Brain microvascular endothelial cell (primary cell): ENCODE measurements at regions not wholly inside any gene's neighbourhood (a gene's known extent, or its start where the extent isn't known, plus 50 kb on each side); places are given as distances from the start of the nearest gene placed in this dataset.

Experiments used
- DNase-seq: peaks from one replicate; pipeline ENCODE4 v3.0.0-alpha.2; 2020
- H3K27ac ChIP-seq: fragments of 250-450 bp; sonication (Bioruptor Pico); 2 replicates; pipeline ENCODE4 v1.5.1; 2020; ENCODE audit warnings: mild to moderate bottlenecking, moderate library complexity
- H3K27me3 ChIP-seq: fragments of 250-450 bp; sonication (Bioruptor Pico); replicated peaks from 2 replicates; pipeline ENCODE4 v1.5.1; 2020; ENCODE audit warnings: mild to moderate bottlenecking
- H3K36me3 ChIP-seq: fragments of 250-450 bp; sonication (Bioruptor Pico); replicated peaks from 2 replicates; pipeline ENCODE4 v1.5.1; 2020; ENCODE audit warnings: mild to moderate bottlenecking
- H3K4me3 ChIP-seq: 2 replicates; pipeline ENCODE4 v1.5.1; 2011; ENCODE audit warnings: low read depth, mild to moderate bottlenecking, control low read depth, low read length, moderate library complexity
- in situ Hi-C: cut with HindIII; loops from 2 replicates; pipeline ENCODE4 v1.10.0; 2017; ENCODE audit warnings: low sequenced_read_pairs, low pct_ligation_motif_present
- TF ChIP-seq, protein P1 (sequence below): IDR thresholded peaks from 2 replicates; pipeline ENCODE4 v1.5.1; 2011; ENCODE audit warnings: low read depth, mild to moderate bottlenecking, moderate library complexity, low read length, control low read depth, inconsistent platforms; ENCODE audit errors: missing control alignments

DNA sequence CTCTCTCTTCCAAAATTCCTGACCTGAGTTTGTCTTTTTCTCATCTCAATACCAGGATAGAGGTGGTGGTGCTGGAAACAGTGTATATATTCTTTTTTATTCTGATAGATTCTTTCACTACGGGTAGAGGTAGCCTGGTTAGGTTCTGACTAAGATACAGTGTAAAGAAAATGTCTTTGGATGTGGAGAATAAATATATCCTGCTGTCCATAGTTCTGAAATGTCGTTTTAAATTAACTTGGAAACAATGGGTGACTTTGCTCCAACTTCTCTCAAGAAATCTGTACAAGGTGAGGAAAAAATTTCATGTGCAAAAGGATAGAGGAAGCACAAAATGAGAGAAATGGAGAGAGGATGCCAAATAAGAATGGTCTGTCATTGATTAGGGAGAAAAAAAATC, 546.1 kb downstream of the GBA3 start:
- TF ChIP-seq, protein P1, sequence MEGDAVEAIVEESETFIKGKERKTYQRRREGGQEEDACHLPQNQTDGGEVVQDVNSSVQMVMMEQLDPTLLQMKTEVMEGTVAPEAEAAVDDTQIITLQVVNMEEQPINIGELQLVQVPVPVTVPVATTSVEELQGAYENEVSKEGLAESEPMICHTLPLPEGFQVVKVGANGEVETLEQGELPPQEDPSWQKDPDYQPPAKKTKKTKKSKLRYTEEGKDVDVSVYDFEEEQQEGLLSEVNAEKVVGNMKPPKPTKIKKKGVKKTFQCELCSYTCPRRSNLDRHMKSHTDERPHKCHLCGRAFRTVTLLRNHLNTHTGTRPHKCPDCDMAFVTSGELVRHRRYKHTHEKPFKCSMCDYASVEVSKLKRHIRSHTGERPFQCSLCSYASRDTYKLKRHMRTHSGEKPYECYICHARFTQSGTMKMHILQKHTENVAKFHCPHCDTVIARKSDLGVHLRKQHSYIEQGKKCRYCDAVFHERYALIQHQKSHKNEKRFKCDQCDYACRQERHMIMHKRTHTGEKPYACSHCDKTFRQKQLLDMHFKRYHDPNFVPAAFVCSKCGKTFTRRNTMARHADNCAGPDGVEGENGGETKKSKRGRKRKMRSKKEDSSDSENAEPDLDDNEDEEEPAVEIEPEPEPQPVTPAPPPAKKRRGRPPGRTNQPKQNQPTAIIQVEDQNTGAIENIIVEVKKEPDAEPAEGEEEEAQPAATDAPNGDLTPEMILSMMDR, result no peak
- DNase-seq, result no peak
- in situ Hi-C loops, result no loop called here

DNA sequence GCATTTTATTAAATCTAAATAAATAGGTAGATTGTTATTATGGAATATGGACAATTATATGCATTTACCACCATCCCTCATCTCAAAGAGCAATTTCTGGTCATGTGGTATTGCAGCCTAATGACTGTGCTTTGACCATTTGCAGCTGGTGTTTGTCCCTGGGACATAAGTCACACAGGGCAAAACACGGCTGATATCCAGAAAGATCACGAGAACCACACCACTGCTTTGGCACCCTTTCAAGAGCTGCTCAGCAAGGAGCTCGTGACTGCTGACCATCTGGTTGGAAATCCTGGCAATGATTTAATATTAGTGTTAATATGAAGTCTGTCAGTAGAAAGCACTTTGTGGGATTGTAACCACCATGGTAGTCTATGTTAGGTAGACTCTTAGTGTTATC, 545.0 kb downstream of the GBA3 start:
- no peaks in the 10 kb centered on the region for H3K36me3 ChIP-seq
- no peaks in the 10 kb centered on the region for H3K27me3 ChIP-seq
- H3K27ac ChIP-seq, result no peak overlapping the region
- H3K4me3 ChIP-seq, result no peak overlapping the region
- TF ChIP-seq, protein P1, result no peak
- in situ Hi-C loops, result no loop called here
- DNase-seq, result no peak

More for the DNA sequence above, 546.1 kb downstream of the GBA3 start:
- Histone ChIP-seq H3K27me3 (no peaks in the 10 kb centered on the region), H3K4me3 (no peak overlapping the region), H3K36me3 (no peaks in the 10 kb centered on the region), H3K27ac (no peak overlapping the region)

DNA sequence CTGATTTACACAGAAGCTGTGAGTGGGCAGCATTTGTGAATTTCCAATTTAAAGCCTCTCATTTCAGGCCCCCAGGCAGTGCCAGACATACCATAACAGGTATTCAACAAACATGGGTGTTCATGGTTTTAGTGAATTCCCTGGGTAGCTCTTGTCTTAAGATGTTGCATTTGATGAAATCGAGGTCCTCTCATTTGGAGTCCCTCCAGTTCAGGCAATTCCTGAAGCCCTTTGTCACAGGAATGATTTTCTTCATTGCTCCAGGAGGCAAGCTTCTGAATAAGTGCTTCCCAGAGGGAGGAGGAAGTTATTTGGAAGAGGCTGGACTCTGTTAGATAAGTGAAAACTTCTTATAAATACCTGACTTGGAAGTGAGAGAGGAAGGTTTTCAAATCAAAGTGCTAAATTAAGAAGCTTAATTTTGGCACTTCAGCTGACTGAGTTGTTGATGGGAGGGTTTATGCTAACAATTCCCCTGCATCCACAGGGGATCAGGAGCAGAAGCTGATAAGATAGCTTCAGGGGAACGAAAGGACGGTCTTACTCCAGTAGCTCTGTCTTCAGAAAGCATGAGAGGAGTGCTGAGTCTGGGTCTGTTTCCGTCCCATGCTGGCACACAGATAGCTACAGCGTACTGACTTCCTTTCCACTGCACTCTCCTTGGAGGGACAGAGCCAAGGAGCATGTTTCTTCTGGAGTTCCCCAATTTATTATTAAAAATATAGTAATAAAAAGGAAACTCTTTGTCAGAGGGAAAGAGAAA, 543.1 kb downstream of the GBA3 start:
- TF ChIP-seq, protein P1, result no peak

DNA sequence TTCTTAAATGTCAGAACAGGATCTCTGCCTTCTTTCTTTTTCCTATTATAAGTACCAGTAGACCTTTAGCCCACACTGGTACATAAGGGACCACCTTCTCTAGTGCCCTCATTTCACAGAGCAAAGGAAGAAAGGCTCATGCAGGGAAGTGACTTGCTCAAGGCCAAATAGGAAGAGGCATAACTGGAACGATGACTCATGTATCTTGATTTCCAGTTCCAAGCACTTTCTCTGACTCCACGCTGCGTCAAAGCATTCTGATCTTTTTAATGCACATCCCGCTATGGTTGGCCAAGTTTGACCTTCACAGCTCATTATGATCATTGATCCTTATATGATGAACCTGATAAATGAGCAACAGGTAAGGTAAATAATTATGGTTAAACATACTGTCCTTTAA, 542.0 kb downstream of the GBA3 start:
- Histone ChIP-seq H3K27ac (no peak overlapping the region), H3K4me3 (no peak overlapping the region), H3K27me3 (no peaks in the 10 kb centered on the region), H3K36me3 (no peaks in the 10 kb centered on the region)
- in situ Hi-C loops, result no loop called here
- no peak for DNase-seq
- TF ChIP-seq, protein P1, result no peak

More for the DNA sequence above, 543.1 kb downstream of the GBA3 start:
- no peak for DNase-seq
- in situ Hi-C loops, result no loop called here
- no peak overlapping the region for H3K27ac ChIP-seq
- H3K36me3 ChIP-seq, result no peaks in the 10 kb centered on the region
- H3K27me3 ChIP-seq, result no peaks in the 10 kb centered on the region
- H3K4me3 ChIP-seq, result no peak overlapping the region

DNA sequence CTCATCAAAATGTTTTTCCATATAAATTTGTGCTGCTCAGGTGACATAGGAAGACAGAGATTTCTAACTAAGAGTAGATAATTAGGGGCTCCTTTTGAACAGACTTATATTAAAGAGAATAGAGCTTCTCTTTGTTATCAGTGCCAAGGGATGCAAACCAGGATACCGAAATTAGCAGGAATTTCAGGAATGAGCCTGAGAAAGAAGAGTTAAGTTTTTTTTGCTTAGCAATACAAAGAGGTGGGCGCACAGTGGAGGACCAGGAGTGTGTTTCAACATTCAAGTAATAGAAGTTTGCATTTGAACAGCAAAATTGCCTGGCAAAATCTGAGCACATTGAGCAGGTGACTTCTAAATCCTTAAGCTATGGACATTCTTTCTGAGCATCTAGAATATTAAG, 541.3 kb downstream of the GBA3 start:
- H3K27me3 ChIP-seq, result no peaks in the 10 kb centered on the region
- TF ChIP-seq, protein P1, result no peak
- no peak overlapping the region for H3K4me3 ChIP-seq
- no peak for DNase-seq
- in situ Hi-C loops, result no loop called here
- H3K27ac ChIP-seq, result no peak overlapping the region
- H3K36me3 ChIP-seq, result no peaks in the 10 kb centered on the region

DNA sequence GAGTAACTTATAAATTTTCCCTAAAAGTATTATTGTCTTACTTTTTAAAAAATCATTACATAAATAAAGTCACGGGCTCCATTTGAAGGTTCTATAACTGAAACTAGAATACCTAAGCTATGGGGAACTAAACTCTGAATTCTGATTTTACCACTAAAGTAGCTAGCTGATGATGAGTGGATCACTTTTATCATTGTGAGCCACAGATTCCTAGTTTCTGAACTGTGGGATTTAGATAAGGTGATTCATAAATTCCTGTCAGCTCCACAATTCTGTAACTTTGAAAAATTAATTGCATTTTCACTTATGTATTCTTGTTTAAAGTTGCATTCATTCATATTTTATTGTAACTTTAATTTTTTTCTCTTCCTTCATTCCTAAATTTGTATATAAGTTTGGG, 540.9 kb downstream of the GBA3 start:
- Histone ChIP-seq H3K36me3 (no peaks in the 10 kb centered on the region), H3K27ac (no peak overlapping the region), H3K4me3 (no peak overlapping the region), H3K27me3 (no peaks in the 10 kb centered on the region)
- in situ Hi-C loops, result no loop called here
- DNase-seq, result no peak
- TF ChIP-seq, protein P1, result no peak
